Activated CD8-positive, alpha-beta memory T cell treated with anti-CD3 and anti-CD28 coated beads for 36 hours (primary cell): ENCODE measurements at regions not wholly inside any gene's neighbourhood (a gene's known extent, or its start where the extent isn't known, plus 50 kb on each side); places are given as distances from the start of the nearest gene placed in this dataset.

Experiments used
- CTCF ChIA-PET: fragments of 350-600 bp; sonication (Branson Sonifier 250); formaldehyde crosslinking; loops from one replicate; lab custom pipeline; 2021; ENCODE audit warnings: antibody characterized with exemption; lab: Charles Lee
- POLR2A ChIA-PET: fragments of 350-600 bp; sonication (Branson Sonifier 250); formaldehyde crosslinking; loops from one replicate; lab custom pipeline; 2021; ENCODE audit warnings: antibody characterized with exemption; lab: Charles Lee

DNA sequence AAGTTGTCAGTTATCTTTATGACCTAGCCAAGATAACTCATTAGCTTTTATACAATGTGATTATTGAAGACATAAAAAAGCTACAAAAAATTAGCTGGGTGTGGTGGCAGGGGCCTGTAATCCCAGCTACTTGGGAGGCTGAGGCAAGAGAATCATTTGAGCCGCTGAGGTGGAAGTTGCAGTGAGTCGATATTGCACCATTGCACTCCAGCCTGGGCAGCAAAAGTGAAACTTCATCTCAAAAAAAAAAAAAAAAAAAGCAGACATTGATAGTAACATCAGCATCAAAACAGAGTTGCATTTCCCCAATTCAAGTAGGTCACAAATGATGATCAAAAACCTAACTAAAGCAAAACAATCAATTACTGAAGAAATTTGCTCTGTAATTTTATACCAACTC is 191.4 kb downstream of the PTGER3 start:
- ChIA-PET POLR2A (no interaction called here), CTCF (interaction anchor here (0.7 kb wide), 1 partner anchor 8 kb away, joined by 3 read pairs; no protein-coding TSS in a partner anchor)

DNA sequence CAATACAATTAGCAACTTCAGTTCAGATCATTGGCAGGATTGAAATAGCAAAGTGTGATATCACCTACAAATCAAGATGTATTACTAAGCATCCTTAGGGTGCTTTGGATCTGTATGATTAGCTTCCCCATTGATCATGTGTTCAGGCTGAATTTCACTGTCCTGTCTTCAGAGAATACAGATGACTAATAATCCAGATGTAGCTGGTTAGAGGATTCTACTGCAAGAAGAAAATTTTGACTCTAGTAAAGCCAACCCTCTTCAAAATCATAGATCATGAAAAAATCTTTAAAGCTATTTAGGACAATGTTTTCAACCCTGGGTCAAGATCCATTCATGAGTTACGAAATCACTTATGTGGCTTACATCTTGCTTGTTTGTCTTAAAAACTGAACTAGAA is 184.4 kb downstream of the PTGER3 start:
- CTCF ChIA-PET = no interaction called here
- POLR2A ChIA-PET = no interaction called here

DNA sequence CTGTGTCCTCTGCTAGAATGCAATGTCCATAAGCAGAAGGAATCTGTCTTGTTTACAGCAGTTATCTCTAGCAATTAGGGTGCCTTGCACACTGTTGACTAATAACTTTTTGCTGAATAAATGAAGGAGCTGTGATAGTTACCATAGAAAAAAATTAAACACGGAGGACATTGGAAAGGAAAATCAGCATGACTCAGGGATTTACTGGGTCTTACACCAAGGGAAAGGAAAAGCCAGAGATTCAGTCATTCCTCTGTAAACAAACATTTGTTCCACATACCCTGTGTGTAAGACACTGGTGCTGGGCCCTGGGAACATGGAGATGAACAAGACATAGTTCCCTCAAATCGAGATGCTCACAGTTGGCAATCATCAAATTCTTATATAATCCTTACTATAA is 183.3 kb downstream of the PTGER3 start:
- ChIA-PET CTCF (no interaction called here), POLR2A (no interaction called here)

DNA sequence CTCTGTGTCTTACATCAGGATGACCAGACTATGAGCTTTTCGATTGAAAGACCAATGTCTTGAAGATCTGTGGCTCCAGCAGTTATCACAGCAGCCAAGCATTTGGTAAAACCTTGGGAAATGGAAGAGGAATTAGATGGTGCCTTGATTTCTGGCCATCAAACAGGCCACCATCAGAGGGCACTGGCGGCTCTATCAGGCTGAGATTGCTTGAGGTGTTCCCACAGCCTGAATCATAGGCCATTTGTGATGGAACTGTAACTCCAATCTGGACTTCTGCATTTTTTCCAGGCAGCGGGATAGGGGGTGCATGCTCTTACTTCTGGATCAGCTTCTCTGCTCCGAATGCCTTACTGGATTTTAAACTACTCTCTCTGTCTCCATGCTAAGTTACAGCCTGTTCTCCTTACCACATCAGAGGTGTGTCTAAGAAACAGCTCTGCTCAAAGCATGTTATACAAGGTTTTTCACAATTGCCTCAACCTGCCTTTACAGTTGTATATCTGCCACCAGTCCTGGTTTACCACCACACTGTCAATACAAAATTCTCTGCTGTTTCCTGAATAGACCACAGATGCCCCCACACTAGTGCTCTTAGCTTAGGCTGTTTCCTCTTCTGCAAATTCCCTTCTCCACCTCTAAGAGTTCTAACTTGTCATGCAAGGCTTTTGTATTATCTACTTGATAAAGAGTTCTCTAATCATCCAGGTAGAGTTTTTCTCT is 180.9 kb downstream of the PTGER3 start:
- CTCF ChIA-PET = no interaction called here
- POLR2A ChIA-PET = no interaction called here

DNA sequence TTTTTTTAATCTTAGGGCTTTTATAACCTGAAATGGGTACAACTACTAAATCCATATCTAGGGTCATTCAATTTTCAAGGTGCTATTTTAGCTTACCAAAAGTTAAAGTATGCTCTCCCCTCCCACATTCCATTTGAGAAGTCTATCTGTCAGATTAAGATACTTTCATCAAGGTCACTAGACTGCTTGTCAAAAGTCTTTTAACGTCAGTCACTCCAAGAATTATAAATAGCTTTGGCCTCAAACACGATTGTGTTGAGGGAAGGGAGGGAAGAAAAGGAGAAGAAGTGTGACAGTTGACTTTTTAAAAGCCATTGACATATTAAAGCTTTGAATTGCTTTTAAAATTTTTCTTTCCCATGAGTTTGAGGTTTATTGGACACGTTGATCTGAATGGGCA is 175.8 kb downstream of the PTGER3 start:
- POLR2A ChIA-PET = no interaction called here
- CTCF ChIA-PET = no interaction called here

DNA sequence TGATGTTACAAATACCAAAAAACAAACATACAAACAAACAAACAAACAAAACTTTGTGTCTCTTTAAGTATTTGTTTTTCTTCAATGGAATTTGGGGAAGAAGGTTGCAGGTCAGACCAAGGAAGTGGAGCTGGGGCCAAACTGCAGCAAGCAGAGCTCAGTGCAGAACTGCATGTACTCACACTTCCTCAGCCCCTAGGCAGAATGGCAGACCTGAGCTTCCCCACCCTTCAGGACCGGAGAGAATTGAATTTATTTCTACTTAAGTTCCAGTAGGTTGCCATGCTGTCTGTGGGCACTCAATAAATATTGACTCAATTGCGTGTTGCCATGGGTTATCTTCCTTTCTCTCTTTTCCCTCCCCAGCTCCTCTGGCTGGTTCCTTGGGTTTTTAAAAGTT is 173.6 kb downstream of the PTGER3 start:
- POLR2A ChIA-PET = no interaction called here
- CTCF ChIA-PET = no interaction called here

DNA sequence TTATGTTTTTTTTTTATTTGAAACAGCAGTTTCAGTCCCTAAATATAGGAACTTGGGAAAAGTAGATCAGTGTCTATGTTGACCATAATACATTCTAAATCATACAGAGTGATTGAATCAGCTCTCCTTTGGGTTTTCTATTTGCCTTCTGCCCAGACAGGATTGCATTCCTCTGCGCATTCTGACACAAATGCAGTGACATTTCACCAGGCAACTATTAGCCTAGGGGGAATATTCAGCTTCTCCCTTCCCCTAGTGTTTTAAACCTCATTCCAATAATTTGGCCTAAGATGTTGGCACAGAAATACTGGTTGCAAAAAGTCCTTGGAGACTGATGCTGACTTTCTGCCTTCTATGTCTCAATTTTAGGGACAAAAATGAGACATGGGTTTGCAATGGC is 172.8 kb downstream of the PTGER3 start:
- POLR2A ChIA-PET = no interaction called here
- CTCF ChIA-PET = no interaction called here

DNA sequence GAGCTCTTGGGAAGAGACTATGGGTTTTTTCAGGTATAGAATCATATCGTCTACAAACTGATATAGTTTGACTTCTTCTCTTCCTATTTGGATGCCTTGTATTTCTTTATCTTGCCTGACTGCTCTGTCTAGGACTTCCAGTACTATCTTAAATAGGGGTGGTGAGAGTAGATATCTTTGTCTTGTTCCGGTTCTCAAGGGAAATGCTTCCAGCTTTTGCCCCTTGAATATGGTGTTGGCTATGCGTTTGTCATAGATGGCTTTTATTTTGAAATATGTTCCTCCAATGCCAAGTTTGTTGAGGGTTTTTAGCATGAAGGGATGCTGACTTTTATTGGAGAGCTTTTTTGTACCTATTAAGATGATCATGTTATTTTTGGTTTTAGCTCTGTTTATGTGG is 170.3 kb downstream of the PTGER3 start:
- CTCF ChIA-PET = no interaction called here
- POLR2A ChIA-PET = no interaction called here

DNA sequence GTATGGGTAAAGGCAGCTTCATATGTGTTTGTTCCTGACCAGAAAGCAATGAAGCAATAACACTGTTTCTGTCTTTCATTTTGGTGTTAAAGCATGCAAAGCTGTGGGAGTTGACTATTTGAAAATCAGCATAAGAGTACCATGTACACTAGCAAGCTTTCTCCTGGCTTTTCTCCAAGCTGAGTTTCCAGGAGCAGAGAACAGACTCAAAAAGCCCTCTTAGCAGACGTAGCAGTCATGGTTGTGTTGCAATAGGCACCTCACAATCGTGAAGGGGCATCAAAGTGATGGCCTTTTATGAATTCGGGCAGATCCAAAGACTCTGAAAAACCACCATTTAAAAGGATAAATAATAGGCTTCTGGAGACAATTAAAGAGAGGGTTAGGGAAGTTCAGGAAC is 159.7 kb downstream of the PTGER3 start:
- POLR2A ChIA-PET = no interaction called here
- CTCF ChIA-PET = no interaction called here

DNA sequence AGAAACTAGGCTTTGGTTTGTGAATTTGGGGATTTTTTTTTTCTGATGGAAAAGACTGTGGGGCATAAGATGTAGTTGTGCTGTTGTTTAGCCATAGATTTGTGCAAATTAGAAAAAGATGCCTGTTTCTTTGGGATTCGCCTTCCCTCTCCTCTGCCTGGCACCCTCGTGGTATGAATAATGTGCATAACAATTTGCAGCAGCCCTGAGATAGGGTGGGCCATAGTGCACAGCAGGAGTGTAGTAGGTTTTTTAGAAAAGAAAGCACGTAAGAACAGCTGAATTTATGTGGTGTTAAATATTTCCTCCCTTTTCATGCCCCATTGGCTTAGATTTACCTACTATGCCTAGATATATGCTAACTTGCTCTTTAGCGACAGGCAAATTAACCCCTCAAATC is 158.9 kb downstream of the PTGER3 start:
- ChIA-PET CTCF (no interaction called here), POLR2A (no interaction called here)

DNA sequence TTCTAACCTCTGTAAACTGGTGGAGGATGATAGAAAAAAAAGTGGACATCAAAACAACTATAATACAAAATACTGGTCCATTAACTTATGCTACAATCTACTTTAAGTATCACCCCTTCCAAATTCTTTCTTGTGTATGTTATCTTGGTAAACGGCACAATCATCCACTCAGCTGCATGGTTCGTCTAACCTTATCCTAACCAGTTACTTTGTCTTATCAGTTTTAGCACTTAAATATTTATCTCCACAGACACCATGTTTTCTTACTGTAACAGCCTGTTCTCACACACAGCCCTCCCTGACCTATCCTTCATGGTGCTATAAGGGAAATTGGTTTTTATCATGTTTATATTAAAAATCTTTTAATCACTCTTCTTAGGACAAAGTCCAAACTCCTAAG is 157.2 kb downstream of the PTGER3 start:
- POLR2A ChIA-PET = no interaction called here
- CTCF ChIA-PET = no interaction called here

DNA sequence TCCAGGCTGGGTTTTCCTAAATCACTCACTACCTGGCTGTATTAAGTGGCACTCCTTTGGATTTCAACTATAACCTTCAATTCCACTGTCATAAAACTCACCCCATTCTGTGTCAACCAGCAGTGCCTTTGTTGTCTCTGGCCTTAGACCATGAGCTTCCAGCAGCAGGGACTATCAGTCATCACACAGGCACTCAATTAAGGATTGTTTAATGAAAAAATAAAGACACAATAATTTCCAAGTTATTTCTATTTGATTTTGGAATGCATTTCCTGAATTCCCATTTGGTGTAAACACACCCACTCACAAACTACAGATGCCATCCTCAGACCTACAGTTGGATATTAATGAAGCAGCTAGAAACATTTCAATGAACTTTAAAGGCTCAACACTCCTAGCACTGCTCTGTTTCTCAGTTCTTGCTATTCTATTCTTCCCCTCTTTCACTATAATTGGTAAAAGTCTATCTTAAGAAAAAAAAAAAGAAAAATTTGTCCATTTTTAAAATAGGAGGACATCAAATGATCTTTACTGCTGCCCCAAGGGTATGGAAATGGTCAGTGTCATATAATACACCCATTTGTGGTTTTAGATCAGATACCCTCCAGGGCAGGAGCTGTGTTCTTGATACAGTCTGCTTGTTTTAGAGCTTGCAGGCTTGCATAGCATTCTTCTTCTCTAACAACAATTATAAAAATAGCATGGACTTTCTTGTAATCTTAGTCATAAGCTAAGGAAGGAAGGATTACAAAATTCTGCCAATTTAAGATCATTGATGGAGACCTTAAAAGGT is 156.4 kb downstream of the PTGER3 start:
- ChIA-PET CTCF (no interaction called here), POLR2A (no interaction called here)

DNA sequence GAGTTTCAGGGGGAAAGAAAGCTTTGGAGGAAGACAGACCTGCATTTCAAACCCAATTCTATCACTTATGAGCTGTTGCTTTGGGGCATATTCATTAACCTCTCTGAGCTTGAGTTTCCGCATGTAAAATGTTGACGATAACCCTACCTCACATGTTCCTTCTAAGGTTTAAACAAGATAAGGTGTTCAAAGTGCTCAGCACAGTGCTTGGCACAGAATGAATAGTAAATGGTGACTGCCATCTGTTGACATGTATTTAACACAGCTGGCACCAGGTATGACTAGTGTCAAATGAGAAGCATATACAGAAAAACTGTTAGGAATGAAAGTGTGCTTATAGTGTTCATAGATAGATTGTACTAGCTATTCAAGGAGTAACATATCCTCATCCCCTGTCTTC is 155.5 kb downstream of the PTGER3 start:
- POLR2A ChIA-PET = no interaction called here
- CTCF ChIA-PET = no interaction called here

DNA sequence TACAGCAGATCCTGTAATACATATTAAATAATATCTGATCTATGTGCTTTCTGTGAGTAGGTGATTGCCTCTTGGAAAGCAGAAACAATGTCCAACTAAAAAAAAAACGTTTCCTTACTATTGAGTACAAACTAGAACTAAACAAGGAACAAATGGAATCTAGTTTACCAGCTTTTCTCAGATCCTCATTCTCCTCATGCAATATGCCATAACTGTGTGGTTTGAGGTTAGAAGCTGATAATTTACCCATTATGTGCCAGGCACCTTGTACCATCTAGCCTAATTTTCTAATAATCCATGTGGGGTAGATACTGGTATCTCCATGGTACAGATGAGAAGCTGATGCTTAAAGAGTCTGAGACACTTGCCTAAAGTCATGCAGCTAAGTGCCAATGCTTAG is 154.7 kb downstream of the PTGER3 start:
- CTCF ChIA-PET = no interaction called here
- POLR2A ChIA-PET = no interaction called here

DNA sequence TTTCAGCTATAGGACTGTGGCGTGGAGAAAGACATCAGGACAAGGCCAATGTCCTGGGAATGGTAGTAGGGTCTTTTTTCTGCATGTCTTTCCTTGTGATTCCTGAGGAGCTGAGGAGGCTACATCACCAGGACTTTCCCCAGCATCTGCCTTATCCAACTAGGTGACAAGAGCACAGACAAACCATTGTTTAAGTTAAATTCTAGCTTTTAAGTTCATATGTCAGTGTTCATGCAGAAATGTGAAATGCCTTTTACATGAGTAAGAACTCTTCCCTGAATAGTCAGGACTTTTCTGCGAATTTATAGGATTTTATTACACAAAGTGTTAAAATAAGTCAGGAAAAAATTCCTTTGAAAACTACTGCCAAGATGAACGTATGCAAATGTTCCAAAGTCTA is 154.2 kb downstream of the PTGER3 start:
- POLR2A ChIA-PET = no interaction called here

DNA sequence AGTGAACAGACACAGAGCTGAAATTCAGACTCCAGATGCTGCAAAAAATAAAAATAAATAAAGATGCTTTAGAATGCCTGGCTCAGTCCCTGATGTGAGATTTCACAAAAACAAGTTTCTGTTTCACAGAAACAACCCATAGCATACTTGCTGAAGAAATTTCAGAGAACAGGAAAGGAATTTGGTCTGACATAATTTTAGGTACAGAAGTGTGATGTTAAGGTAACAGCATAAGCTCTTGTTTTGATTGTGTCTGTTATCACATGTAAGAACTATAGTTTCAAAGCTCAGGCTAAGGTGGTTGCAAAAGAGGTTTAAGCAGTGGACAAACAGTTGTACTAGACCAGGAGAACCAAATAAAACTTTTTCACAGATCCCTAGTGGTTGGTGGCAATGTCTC is 152.1 kb downstream of the PTGER3 start:
- POLR2A ChIA-PET = no interaction called here

More for the DNA sequence above, 154.2 kb downstream of the PTGER3 start:
- CTCF ChIA-PET = no interaction called here

DNA sequence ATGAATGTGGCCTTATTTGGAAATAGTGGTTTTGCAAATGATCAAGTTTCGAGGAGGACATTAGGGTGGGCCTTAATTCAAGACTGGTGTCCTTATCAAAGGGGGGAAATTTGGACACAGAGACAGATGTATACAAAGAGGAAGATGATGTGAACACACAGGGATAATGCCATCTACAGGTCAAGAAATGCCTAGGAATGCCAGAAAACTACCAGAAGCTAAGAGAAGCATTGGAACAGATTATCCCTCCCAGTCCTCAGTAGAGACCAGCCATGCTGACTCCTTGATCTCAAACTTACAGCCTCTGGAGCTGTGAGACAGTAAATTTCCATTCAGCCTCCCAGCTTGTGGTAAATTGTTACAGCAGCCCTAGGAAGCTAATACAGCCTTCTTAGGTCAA is 151.4 kb downstream of the PTGER3 start:
- ChIA-PET CTCF (no interaction called here), POLR2A (no interaction called here)

More for the DNA sequence above, 152.1 kb downstream of the PTGER3 start:
- CTCF ChIA-PET = no interaction called here

DNA sequence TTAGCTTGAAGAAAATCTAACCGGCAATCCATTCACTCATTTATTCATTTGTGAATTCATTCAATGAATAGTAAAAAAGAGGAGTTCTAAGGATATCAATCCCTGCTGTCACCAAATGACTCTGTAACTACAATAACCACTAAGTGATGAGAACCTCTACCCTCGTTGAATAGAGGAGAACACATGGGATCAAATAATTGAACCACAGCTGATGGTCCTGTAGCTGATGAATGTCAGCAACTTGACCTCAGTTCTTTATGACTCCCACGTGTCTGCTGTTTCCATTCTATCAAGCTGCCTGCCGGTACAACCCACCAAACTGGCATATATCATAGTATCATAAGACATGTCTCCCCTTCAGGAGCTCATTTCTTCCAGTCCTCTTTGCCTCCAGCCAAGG is 150.3 kb downstream of the PTGER3 start:
- POLR2A ChIA-PET = no interaction called here
- CTCF ChIA-PET = no interaction called here

DNA sequence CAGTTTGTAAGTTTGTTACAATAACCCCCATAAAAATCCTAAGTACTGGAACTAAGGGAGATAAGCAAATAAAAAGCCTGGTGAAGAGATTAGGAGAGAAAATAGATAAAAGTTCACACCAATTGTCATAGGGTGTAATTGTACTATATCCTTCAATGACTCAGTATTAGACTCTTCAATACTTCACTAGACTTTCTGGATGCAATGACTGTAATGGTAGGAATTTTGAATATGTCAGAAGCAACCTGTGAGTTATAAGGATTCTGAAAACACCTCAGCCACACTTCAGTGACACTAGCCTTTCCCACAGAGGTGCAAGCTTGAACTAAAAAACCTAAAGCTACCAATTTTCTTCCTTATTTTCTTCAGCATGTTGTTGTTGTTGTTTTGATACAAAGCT is 147.9 kb downstream of the PTGER3 start:
- CTCF ChIA-PET = no interaction called here
- POLR2A ChIA-PET = no interaction called here

DNA sequence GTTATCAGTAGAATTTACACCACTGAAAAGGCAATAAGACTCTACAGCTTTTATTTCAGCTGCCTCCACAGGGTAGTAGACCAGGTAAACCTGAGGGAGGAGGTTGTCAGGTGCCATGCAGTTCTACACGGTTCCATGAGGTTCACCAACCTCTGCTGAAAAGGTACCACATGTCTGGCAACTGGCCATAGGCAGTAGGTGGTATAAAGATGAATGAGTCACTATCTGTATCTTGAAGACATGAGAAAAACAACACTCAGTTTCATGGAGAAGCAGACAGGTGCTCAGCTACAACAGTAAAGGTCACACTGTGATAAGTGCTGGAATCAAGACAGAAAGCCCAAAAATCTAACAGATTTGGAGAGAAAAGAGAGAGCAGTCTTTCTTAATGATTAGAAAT is 145.4 kb downstream of the PTGER3 start:
- ChIA-PET POLR2A (no interaction called here), CTCF (no interaction called here)

DNA sequence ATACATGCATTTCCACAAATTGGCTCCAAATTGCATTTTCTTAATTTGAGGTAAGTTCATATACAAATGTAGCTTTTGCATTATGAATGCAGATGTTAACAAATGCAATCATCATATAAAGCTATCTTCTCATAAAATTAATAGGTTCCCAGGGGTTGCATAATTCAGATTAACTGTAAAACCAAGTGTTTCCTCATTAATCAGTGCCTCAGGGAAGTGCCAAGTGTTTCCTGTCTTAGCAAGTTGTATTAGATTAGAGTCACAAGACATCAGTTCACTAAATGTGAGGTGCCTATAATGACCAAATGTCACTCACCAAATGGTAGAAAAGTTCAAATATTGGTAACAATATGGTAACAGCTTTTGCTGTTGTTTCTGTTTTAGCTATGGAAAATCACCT is 140.8 kb downstream of the PTGER3 start:
- ChIA-PET CTCF (no interaction called here), POLR2A (no interaction called here)
